ENCODE measurements at regions not wholly inside any gene's neighbourhood (a gene's known extent, or its start where the extent isn't known, plus 50 kb on each side); places are given as distances from the start of the nearest gene placed in this dataset.

DNA sequence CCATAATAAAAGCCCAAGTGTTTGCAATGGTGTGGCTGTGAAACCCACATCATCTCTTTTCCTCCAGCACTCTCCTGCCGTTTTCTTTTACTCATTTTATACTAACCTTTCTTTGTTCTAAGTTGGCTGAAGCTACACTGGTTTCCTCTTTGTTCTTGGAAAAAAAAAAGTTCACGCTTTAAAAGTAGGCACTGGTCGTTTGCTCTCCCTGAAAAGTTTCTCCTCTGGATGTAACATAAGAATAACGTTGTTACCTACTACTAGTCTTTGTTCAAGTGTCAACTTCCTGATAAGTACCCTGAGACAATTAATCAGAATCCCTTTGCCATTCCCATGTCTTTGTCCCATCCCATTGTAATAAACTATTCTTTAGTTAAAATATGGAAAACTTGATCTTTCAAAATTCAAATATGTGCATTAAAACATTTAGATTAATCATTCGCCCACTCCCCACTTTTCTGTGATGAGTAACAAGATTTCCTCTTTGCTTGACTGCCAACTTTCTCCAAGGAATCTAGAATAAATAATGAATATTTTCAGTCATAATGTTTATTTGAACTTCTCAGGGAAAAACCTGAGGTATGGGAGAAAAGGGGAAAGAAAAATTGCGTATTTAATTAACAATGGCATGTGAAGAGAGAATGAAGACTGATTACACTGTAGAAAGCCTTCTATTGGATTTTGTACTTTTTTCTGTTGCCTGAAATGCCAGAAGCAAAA is 454.3 kb upstream of the CTNND2 start:
- Histone ChIP-seq H3K4me1 (ENCODE audit: control insufficient read depth in 1 of 2, extremely low read depth in 1 of 2, insufficient read depth in 2 of 2, low read length in 2 of 2) (no peaks in the 10 kb centered on the region), H3K27me3 (replicated peaks in 1 of 2; ENCODE audit: control insufficient read depth in 2 of 2, extremely low read depth in 1 of 2, insufficient read depth in 2 of 2, low read length in 1 of 2) (no peaks in the 10 kb centered on the region), H3K27ac (ENCODE audit: low read length) (no peak overlapping the region), H3K36me3 (ENCODE audit: control insufficient read depth in 2 of 2, extremely low read depth in 1 of 2, insufficient read depth in 1 of 2, low read length in 1 of 2) (no peaks in the 10 kb centered on the region), H3K4me3 (ENCODE audit: control insufficient read depth in 1 of 2, extremely low read depth in 1 of 2, low read length in 1 of 2) (no peak overlapping the region), H3K9me3 (no peaks in the 10 kb centered on the region)
- no peak overlapping the region for H3K4me3 Mint-ChIP-seq
- H3K9me3 Mint-ChIP-seq = peaks cover 11 to 30% (median 20%) of the 10 kb centered on the region in 3 donors
- no peaks in the 10 kb centered on the region for H3K4me1 Mint-ChIP-seq
- H3K27ac Mint-ChIP-seq = no peak overlapping the region
- no peak for DNase-seq
- H3K27me3 Mint-ChIP-seq = no peaks in the 10 kb centered on the region
- WGBS (ENCODE audit: insufficient coverage) = 68% methylated on average over 3 of the region's 6 CpGs
- ChIA-PET CTCF (no interaction called here), POLR2A (interaction anchor here in 1 of 2 donors (0.6 kb wide), 1 partner anchor 522 kb away, joined by 3 read pairs; no protein-coding TSS in a partner anchor)
- ATAC-seq (replicated peaks in 1 of 4) = no peak
- no peaks in the 10 kb centered on the region for H3K36me3 Mint-ChIP-seq

DNA sequence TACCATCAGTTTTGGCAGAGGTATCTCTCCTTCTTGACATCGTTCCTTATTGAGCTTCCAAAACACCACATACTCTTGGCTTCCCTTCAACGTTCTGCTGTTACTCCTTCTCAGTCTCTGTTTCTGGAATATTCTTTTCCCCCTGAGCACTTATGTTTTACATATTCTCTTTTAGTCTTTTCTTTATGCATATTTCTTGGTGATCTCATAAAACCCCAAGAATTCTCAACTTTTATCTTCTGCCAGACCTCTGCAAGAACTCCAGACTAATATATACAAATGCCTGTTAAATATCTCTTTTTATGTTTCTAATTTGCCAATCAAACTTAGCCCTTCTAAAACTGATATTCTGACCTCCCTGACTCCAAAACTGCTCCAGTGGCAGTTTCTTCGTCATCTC is 453.4 kb upstream of the CTNND2 start:
- Histone ChIP-seq H3K9me3 (no peaks in the 10 kb centered on the region), H3K4me3 (ENCODE audit: control insufficient read depth in 1 of 2, extremely low read depth in 1 of 2, low read length in 1 of 2) (no peak overlapping the region), H3K4me1 (ENCODE audit: control insufficient read depth in 1 of 2, extremely low read depth in 1 of 2, insufficient read depth in 2 of 2, low read length in 2 of 2) (no peaks in the 10 kb centered on the region), H3K36me3 (ENCODE audit: control insufficient read depth in 2 of 2, extremely low read depth in 1 of 2, insufficient read depth in 1 of 2, low read length in 1 of 2) (no peaks in the 10 kb centered on the region), H3K27me3 (replicated peaks in 1 of 2; ENCODE audit: control insufficient read depth in 2 of 2, extremely low read depth in 1 of 2, insufficient read depth in 2 of 2, low read length in 1 of 2) (no peaks in the 10 kb centered on the region), H3K27ac (ENCODE audit: low read length) (no peak overlapping the region)
- Mint-ChIP-seq H3K36me3 (no peaks in the 10 kb centered on the region), H3K27me3 (no peaks in the 10 kb centered on the region), H3K4me3 (no peak overlapping the region), H3K9me3 (peaks cover 11 to 25% (median 20%) of the 10 kb centered on the region in 3 donors), H3K4me1 (no peaks in the 10 kb centered on the region), H3K27ac (no peak overlapping the region)
- ATAC-seq (replicated peaks in 1 of 4) = no peak
- ChIA-PET CTCF (no interaction called here), POLR2A (no interaction called here)
- DNase-seq = no peak
- WGBS (ENCODE audit: insufficient coverage) = 79% methylated on average over 3 of the region's 3 CpGs

DNA sequence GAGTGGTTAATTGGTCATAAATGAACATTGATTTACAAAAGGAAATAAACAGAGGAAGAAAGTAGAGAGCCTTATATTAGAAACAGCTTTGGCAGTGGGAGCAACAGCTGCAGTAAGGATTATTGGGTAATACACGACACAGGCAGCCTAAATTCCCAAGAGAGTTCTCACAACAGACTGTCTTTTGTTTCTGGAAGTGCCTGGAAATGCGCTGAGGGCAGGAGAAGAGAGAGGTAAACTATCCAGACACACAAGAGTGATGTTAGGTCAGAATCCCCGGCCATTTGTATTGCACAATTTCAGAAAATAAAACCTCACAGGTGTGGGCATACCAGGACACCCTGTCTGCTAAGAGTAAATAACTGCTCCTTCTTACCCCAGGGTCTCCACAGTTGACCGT is 450.4 kb upstream of the CTNND2 start:
- H3K27ac Mint-ChIP-seq = no peak overlapping the region
- H3K36me3 ChIP-seq (ENCODE audit: control insufficient read depth in 2 of 2, extremely low read depth in 1 of 2, insufficient read depth in 1 of 2, low read length in 1 of 2) = no peaks in the 10 kb centered on the region
- no peak overlapping the region for H3K4me3 ChIP-seq (ENCODE audit: control insufficient read depth in 1 of 2, extremely low read depth in 1 of 2, low read length in 1 of 2)
- ATAC-seq (replicated peaks in 1 of 4) (no peak), DNase-seq (no peak)
- no peaks in the 10 kb centered on the region for H3K4me1 Mint-ChIP-seq
- ChIA-PET POLR2A (no interaction called here), CTCF (interaction anchor here in 1 of 2 donors (0.7 kb wide), 1 partner anchor 450 kb away, joined by 3 read pairs; no protein-coding TSS in a partner anchor)
- no peak overlapping the region for H3K27ac ChIP-seq (ENCODE audit: low read length)
- H3K9me3 Mint-ChIP-seq = peaks cover 24 to 32% (median 30%) of the 10 kb centered on the region in 3 donors
- no peaks in the 10 kb centered on the region for H3K27me3 Mint-ChIP-seq
- no peaks in the 10 kb centered on the region for H3K9me3 ChIP-seq
- H3K4me3 Mint-ChIP-seq = no peak overlapping the region
- no peaks in the 10 kb centered on the region for H3K36me3 Mint-ChIP-seq
- H3K4me1 ChIP-seq (ENCODE audit: control insufficient read depth in 1 of 2, extremely low read depth in 1 of 2, insufficient read depth in 2 of 2, low read length in 2 of 2) = no peaks in the 10 kb centered on the region
- 14% methylated on average over 1 of the region's 4 CpGs for WGBS (ENCODE audit: insufficient coverage)
- no peaks in the 10 kb centered on the region for H3K27me3 ChIP-seq (replicated peaks in 1 of 2; ENCODE audit: control insufficient read depth in 2 of 2, extremely low read depth in 1 of 2, insufficient read depth in 2 of 2, low read length in 1 of 2)

DNA sequence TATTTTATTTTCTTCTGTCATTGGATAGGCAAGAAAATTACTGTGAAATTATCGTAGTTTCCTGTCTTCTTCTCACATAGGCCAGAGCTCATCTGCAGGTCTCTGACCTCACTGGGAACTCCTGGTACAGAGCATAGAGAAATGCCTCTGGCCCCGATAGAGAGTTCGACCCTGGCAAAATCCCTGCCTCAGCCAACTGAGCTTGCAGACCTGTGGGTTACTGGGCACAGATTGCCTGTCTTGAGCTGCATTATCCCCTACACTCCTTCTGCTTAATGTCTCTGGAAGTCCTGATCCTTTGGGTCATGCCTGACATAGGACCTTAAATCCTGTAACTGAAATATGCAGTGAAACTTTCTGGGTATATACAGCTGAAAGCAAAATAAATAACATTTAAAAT is 439.3 kb upstream of the CTNND2 start:
- CTCF ChIA-PET = no interaction called here
- Mint-ChIP-seq H3K4me1 (no peaks in the 10 kb centered on the region), H3K27me3 (no peaks in the 10 kb centered on the region), H3K4me3 (no peak overlapping the region), H3K27ac (no peak overlapping the region), H3K9me3 (peaks cover 4 to 10% (median 7%) of the 10 kb centered on the region in 3 donors), H3K36me3 (no peaks in the 10 kb centered on the region)
- Histone ChIP-seq H3K27me3 (replicated peaks in 1 of 2; ENCODE audit: control insufficient read depth in 2 of 2, extremely low read depth in 1 of 2, insufficient read depth in 2 of 2, low read length in 1 of 2) (no peaks in the 10 kb centered on the region), H3K4me3 (ENCODE audit: control insufficient read depth in 1 of 2, extremely low read depth in 1 of 2, low read length in 1 of 2) (no peak overlapping the region), H3K4me1 (ENCODE audit: control insufficient read depth in 1 of 2, extremely low read depth in 1 of 2, insufficient read depth in 2 of 2, low read length in 2 of 2) (no peaks in the 10 kb centered on the region), H3K27ac (ENCODE audit: low read length) (no peak overlapping the region), H3K36me3 (ENCODE audit: control insufficient read depth in 2 of 2, extremely low read depth in 1 of 2, insufficient read depth in 1 of 2, low read length in 1 of 2) (no peaks in the 10 kb centered on the region), H3K9me3 (no peaks in the 10 kb centered on the region)
- ATAC-seq (replicated peaks in 1 of 4) (no peak), DNase-seq (no peak)
- 89% methylated on average over 2 of the region's 3 CpGs for WGBS (ENCODE audit: insufficient coverage)
- POLR2A ChIA-PET = no interaction called here

DNA sequence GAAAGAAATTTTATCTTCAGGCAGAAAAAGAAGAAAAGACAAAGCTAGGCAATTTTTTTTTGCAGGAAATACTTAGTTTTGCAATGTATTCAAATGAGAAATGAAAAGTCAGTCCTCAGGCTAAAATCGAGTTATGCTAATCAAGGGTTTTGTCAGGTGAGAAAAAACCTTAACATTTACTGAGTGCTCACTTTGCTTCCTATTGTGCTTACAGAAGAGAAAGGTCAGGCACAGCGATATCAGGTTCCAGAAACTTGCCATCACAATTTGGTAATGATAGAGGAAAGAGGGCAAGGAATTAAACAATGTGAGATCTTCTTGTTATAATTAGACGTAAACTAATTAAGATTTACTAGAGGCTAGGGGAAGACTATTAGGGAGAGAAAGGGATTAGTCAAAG is 431.7 kb upstream of the CTNND2 start:
- Mint-ChIP-seq H3K27me3 (no peaks in the 10 kb centered on the region), H3K9me3 (peaks cover 11 to 32% (median 31%) of the 10 kb centered on the region in 3 donors), H3K36me3 (no peaks in the 10 kb centered on the region), H3K4me1 (no peaks in the 10 kb centered on the region), H3K27ac (no peak overlapping the region), H3K4me3 (no peak overlapping the region)
- no peaks in the 10 kb centered on the region for H3K4me1 ChIP-seq (ENCODE audit: control insufficient read depth in 1 of 2, extremely low read depth in 1 of 2, insufficient read depth in 2 of 2, low read length in 2 of 2)
- ChIA-PET CTCF (no interaction called here), POLR2A (no interaction called here)
- no peak overlapping the region for H3K27ac ChIP-seq (ENCODE audit: low read length)
- ATAC-seq (replicated peaks in 1 of 4) = no peak
- H3K4me3 ChIP-seq (ENCODE audit: control insufficient read depth in 1 of 2, extremely low read depth in 1 of 2, low read length in 1 of 2) = no peak overlapping the region
- no CpG with 5 or more reads among the region's 3 CpGs for WGBS (ENCODE audit: insufficient coverage)
- no peaks in the 10 kb centered on the region for H3K27me3 ChIP-seq (replicated peaks in 1 of 2; ENCODE audit: control insufficient read depth in 2 of 2, extremely low read depth in 1 of 2, insufficient read depth in 2 of 2, low read length in 1 of 2)
- H3K9me3 ChIP-seq = no peaks in the 10 kb centered on the region
- no peaks in the 10 kb centered on the region for H3K36me3 ChIP-seq (ENCODE audit: control insufficient read depth in 2 of 2, extremely low read depth in 1 of 2, insufficient read depth in 1 of 2, low read length in 1 of 2)
- no peak for DNase-seq

DNA sequence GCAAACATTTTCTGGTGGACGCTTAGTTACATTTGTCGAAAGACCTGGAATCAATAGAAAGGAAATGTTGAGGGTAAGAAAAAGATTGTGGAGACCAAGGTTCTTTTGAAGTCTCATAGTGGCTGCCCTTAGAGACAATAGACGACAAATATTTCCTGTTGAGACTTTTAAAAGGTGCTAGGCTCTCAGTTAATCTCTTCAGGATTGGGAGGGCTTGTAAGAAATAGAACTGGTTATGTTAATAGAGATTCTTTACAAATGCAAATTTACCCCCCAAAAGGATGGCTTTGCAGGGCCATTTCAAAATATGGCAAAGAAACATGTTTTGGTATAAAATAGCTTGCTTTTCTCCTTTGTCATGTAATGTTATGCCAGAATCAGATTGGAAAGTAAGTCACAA is 428.2 kb upstream of the CTNND2 start:
- H3K36me3 Mint-ChIP-seq = no peaks in the 10 kb centered on the region
- WGBS (ENCODE audit: insufficient coverage) = 70% methylated on average over 2 of the region's 3 CpGs
- CTCF ChIA-PET = no interaction called here
- no peak overlapping the region for H3K4me3 Mint-ChIP-seq
- no peak overlapping the region for H3K27ac Mint-ChIP-seq
- no peaks in the 10 kb centered on the region for H3K27me3 Mint-ChIP-seq
- no peaks in the 10 kb centered on the region for H3K36me3 ChIP-seq (ENCODE audit: control insufficient read depth in 2 of 2, extremely low read depth in 1 of 2, insufficient read depth in 1 of 2, low read length in 1 of 2)
- no peaks in the 10 kb centered on the region for H3K27me3 ChIP-seq (replicated peaks in 1 of 2; ENCODE audit: control insufficient read depth in 2 of 2, extremely low read depth in 1 of 2, insufficient read depth in 2 of 2, low read length in 1 of 2)
- POLR2A ChIA-PET = interaction anchor here in 1 of 2 donors (0.6 kb wide), 1 partner anchor 574 kb away, joined by 3 read pairs; no protein-coding TSS in a partner anchor
- H3K27ac ChIP-seq (ENCODE audit: low read length) = no peak overlapping the region
- peaks cover 10 to 33% (median 21%) of the 10 kb centered on the region in 3 donors for H3K9me3 Mint-ChIP-seq
- H3K9me3 ChIP-seq = no peaks in the 10 kb centered on the region
- no peaks in the 10 kb centered on the region for H3K4me1 ChIP-seq (ENCODE audit: control insufficient read depth in 1 of 2, extremely low read depth in 1 of 2, insufficient read depth in 2 of 2, low read length in 2 of 2)
- H3K4me1 Mint-ChIP-seq = no peaks in the 10 kb centered on the region
- ATAC-seq (replicated peaks in 1 of 4) (no peak), DNase-seq (no peak)
- H3K4me3 ChIP-seq (ENCODE audit: control insufficient read depth in 1 of 2, extremely low read depth in 1 of 2, low read length in 1 of 2) = no peak overlapping the region
